T-cell (primary cell): ENCODE measurements at regions not wholly inside any gene's neighbourhood (a gene's known extent, or its start where the extent isn't known, plus 50 kb on each side); places are given as distances from the start of the nearest gene placed in this dataset.

Source experiments
- ATAC-seq, 4 experiments: fragments of 200-7000 bp in 3 of 4; fragments of 150-1000 bp in 1 of 4; cut with Tn5 transposase; replicated peaks in 1 of 4; 1 replicate in 3 of 4; 2 replicates in 1 of 4; pipeline ENCODE4 v1.10.0; 2021; ENCODE audit warnings: moderate library complexity in 3 of 4, mild to moderate bottlenecking in 2 of 4, moderate number of reproducible peaks in 1 of 4
- CTCF ChIA-PET, 2 donors: fragments of 300-600 bp; sonication (Branson Sonifier 250); formaldehyde crosslinking; loops; one replicate each; lab custom pipeline; 2022; ENCODE audit warnings: antibody characterized with exemption in 2 of 2; lab: Charles Lee
- POLR2A ChIA-PET, 2 donors: fragments of 300-600 bp; sonication (Branson Sonifier 250); formaldehyde crosslinking; loops; one replicate each; lab custom pipeline; 2022; ENCODE audit warnings: antibody characterized with exemption in 2 of 2; lab: Charles Lee
- DNase-seq, 35 experiments: peaks; one replicate each; pipeline versions ENCODE4 v3.0.0 to v3.0.0-alpha.2; 2013 to 2023
- H3K27ac ChIP-seq: one replicate; pipeline ENCODE4 v1.5.1; 2013; ENCODE audit warnings: low read length
- H3K27me3 ChIP-seq, 2 experiments: replicated peaks in 1 of 2; 1 replicate in 1 of 2; 2 replicates in 1 of 2; pipeline versions ENCODE4 v1.6.1 to v1.7.0; 2013; ENCODE audit warnings: low read length in 1 of 2, mixed read lengths in 1 of 2; ENCODE audit not compliant: control insufficient read depth in 2 of 2, insufficient read depth in 2 of 2; ENCODE audit errors: extremely low read depth in 1 of 2
- H3K36me3 ChIP-seq, 2 donors: 1 replicate in 1 of 2; 2 replicates in 1 of 2; pipeline versions ENCODE4 v1.6.1 to v1.7.0; 2013; ENCODE audit warnings: low read length in 1 of 2; ENCODE audit not compliant: control insufficient read depth in 2 of 2, insufficient read depth in 1 of 2; ENCODE audit errors: extremely low read depth in 1 of 2
- H3K4me1 ChIP-seq, 2 experiments: 1 replicate in 1 of 2; 2 replicates in 1 of 2; pipeline versions ENCODE4 v1.6.1 to v1.7.0; 2013; ENCODE audit warnings: low read length in 2 of 2, mixed read lengths in 1 of 2; ENCODE audit not compliant: insufficient read depth in 2 of 2, control insufficient read depth in 1 of 2; ENCODE audit errors: extremely low read depth in 1 of 2
- H3K4me3 ChIP-seq, 2 donors: 1 replicate in 1 of 2; 2 replicates in 1 of 2; pipeline versions ENCODE4 v1.5.1 to v1.7.0; 2013; ENCODE audit warnings: mild to moderate bottlenecking in 2 of 2, low read length in 1 of 2, moderate library complexity in 1 of 2; ENCODE audit not compliant: control insufficient read depth in 1 of 2; ENCODE audit errors: extremely low read depth in 1 of 2
- H3K9me3 ChIP-seq: 2 replicates; pipeline ENCODE4 v1.7.0; 2013
- H3K27ac Mint-ChIP-seq, 2 donors: one replicate each; pipeline ENCODE4 v1.8.0; 2020 to 2021; ENCODE audit warnings: mild to moderate bottlenecking in 2 of 2, mixed read lengths in 2 of 2
- H3K27me3 Mint-ChIP-seq, 2 donors: one replicate each; pipeline ENCODE4 v1.8.0; 2021 to 2022; ENCODE audit warnings: mixed read lengths in 2 of 2
- H3K36me3 Mint-ChIP-seq: one replicate; pipeline ENCODE4 v1.8.0; 2021; ENCODE audit warnings: mixed read lengths
- H3K4me1 Mint-ChIP-seq, 3 donors: one replicate each; pipeline ENCODE4 v1.8.0; 2020 to 2022; ENCODE audit warnings: mixed read lengths in 3 of 3, mild to moderate bottlenecking in 1 of 3
- H3K4me3 Mint-ChIP-seq, 3 donors: one replicate each; pipeline ENCODE4 v1.8.0; 2020 to 2022; ENCODE audit warnings: mild to moderate bottlenecking in 3 of 3, mixed read lengths in 3 of 3, moderate library complexity in 3 of 3
- H3K9me3 Mint-ChIP-seq, 3 donors: one replicate each; pipeline ENCODE4 v1.8.0; 2020 to 2022; ENCODE audit warnings: mixed read lengths in 3 of 3
- WGBS: methylation state at CpG from one replicate; pipeline ENCODE4 v1.1.5; 2013; ENCODE audit warnings: missing lambda C conversion rate; ENCODE audit not compliant: insufficient coverage; 5-methylcytosine and 5-hydroxymethylcytosine counted together

- ChIA-PET CTCF (no interaction called here), POLR2A (no interaction called here)
- H3K4me1 Mint-ChIP-seq: no peaks in the 10 kb centered on the region
- H3K27ac Mint-ChIP-seq: no peak overlapping the region
- Histone ChIP-seq H3K36me3 (no peaks in the 10 kb centered on the region), H3K4me1 (no peaks in the 10 kb centered on the region), H3K27me3 (no peaks in the 10 kb centered on the region), H3K9me3 (no peaks in the 10 kb centered on the region), H3K4me3 (no peak overlapping the region), H3K27ac (no peak overlapping the region)
- 51% methylated on average over 3 of the region's 4 CpGs for WGBS
- H3K27me3 Mint-ChIP-seq: no peaks in the 10 kb centered on the region
- H3K36me3 Mint-ChIP-seq: no peaks in the 10 kb centered on the region
- no peak for DNase-seq
- ATAC-seq: no peak
- no peak overlapping the region for H3K4me3 Mint-ChIP-seq
- no peaks in the 10 kb centered on the region for H3K9me3 Mint-ChIP-seq
Observed at GRCh38 chr9:18390393-18390792, 83.6 kb upstream of the ADAMTSL1 start.

DNA sequence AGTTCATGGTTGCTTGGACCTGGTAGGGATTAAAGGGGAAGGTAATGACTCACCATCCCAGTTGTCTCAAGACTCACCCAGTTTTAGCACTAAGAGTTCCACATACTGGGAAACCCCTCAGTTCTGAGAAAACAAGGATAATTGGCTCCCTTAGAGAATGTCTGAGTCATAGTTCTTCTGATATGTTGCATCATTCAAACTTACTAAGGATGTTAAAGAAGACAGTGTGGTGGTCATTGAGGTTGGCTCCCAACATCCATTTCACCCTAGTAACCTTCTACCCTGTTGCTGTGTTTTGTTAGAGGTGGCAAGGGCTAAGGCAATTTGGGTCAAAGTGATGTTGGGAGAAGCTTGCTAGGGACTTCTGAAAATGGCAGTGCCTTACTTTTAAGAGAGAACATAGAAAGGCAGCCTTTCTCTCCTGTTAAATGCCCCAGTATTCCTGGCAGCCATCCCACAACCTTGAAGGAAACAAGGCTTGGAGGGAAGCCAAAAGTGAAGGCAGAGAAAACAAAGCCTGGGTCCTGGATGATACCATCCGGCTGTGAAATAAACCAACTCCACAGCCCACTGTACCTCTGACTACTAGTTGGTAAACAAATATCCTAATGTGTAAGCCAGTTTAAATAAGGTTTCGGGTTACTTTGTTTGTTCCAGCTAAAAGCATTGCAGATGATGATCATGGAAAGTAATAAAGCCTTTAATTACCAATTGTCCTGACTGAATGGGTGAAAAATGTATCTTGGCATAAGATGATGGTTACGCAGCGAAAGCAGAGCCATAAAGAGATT, 80.4 kb upstream of the ADAMTSL1 start:
- H3K27ac ChIP-seq: no peak overlapping the region
- H3K27me3 ChIP-seq: no peaks in the 10 kb centered on the region
- H3K4me1 Mint-ChIP-seq: no peaks in the 10 kb centered on the region
- ATAC-seq (no peak), DNase-seq (no peak)
- ChIA-PET POLR2A (no interaction called here), CTCF (no interaction called here)
- no peak overlapping the region for H3K27ac Mint-ChIP-seq
- no peaks in the 10 kb centered on the region for H3K9me3 ChIP-seq
- no peaks in the 10 kb centered on the region for H3K27me3 Mint-ChIP-seq
- no peaks in the 10 kb centered on the region for H3K36me3 Mint-ChIP-seq
- 40% methylated on average over 1 of the region's 4 CpGs for WGBS
- H3K9me3 Mint-ChIP-seq: no peaks in the 10 kb centered on the region
- no peaks in the 10 kb centered on the region for H3K36me3 ChIP-seq
- H3K4me3 Mint-ChIP-seq: no peak overlapping the region
- H3K4me1 ChIP-seq: no peaks in the 10 kb centered on the region
- H3K4me3 ChIP-seq: no peak overlapping the region

- H3K4me1 Mint-ChIP-seq: no peaks in the 10 kb centered on the region
- H3K4me1 ChIP-seq: no peaks in the 10 kb centered on the region
- ATAC-seq (no peak), DNase-seq (no peak)
- H3K9me3 Mint-ChIP-seq: no peaks in the 10 kb centered on the region
- POLR2A ChIA-PET: interaction anchor here in 1 of 2 donors (0.6 kb wide), 1 partner anchor 10 kb away, joined by 3 read pairs; no protein-coding TSS in a partner anchor
- H3K27ac ChIP-seq: no peak overlapping the region
- no peak overlapping the region for H3K27ac Mint-ChIP-seq
- no peaks in the 10 kb centered on the region for H3K27me3 Mint-ChIP-seq
- 67% methylated on average over 1 of the region's 1 CpG for WGBS
- H3K9me3 ChIP-seq: no peaks in the 10 kb centered on the region
- CTCF ChIA-PET: no interaction called here
- no peak overlapping the region for H3K4me3 ChIP-seq
- no peak overlapping the region for H3K4me3 Mint-ChIP-seq
- H3K36me3 Mint-ChIP-seq: no peaks in the 10 kb centered on the region
- no peaks in the 10 kb centered on the region for H3K27me3 ChIP-seq
- H3K36me3 ChIP-seq: no peaks in the 10 kb centered on the region
Observed at GRCh38 chr9:18394847-18395351, 79.1 kb upstream of the ADAMTSL1 start.

DNA sequence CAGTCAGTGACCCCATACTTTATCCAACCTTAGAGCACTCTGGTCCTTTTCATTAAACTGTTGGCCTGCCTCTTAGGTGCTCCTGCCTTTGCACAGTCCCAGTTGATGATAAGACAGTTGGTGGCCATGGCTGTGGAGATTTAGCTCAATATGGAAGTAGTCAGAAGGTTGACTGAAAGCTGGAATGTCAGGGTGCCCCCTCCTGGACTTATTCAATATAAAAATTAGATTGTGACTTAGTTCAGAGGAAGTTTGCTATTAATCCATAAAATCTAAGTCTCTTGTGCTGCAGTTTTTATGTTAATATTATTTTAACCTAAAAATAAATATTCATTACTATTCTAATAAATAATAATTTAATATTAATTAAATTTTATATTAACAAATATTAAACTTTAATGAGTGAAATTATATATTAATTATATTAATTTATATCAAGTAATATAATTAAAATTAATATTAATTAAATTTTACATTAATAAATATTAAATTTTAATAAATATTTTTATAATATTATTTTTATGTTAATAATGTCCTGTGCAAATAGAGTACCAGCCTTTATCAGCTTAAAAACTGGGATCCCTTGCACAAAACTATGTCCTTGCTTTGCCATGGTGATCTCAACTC, 77.7 kb upstream of the ADAMTSL1 start:
- ATAC-seq: no peak
- H3K27ac Mint-ChIP-seq: no peak overlapping the region
- ChIA-PET CTCF (no interaction called here), POLR2A (no interaction called here)
- no peaks in the 10 kb centered on the region for H3K36me3 Mint-ChIP-seq
- Histone ChIP-seq H3K27ac (no peak overlapping the region), H3K27me3 (no peaks in the 10 kb centered on the region), H3K9me3 (no peaks in the 10 kb centered on the region), H3K4me1 (no peaks in the 10 kb centered on the region), H3K36me3 (no peaks in the 10 kb centered on the region), H3K4me3 (no peak overlapping the region)
- no peak for DNase-seq
- H3K4me1 Mint-ChIP-seq: no peaks in the 10 kb centered on the region
- no peaks in the 10 kb centered on the region for H3K27me3 Mint-ChIP-seq
- no peak overlapping the region for H3K4me3 Mint-ChIP-seq
- H3K9me3 Mint-ChIP-seq: no peaks in the 10 kb centered on the region

- DNase-seq (no peak), ATAC-seq (no peak)
- Mint-ChIP-seq H3K4me3 (no peak overlapping the region), H3K9me3 (peaks cover 0 to under 1% (median 0%) of the 10 kb centered on the region in 3 donors), H3K27me3 (no peaks in the 10 kb centered on the region), H3K27ac (no peak overlapping the region), H3K4me1 (no peaks in the 10 kb centered on the region), H3K36me3 (no peaks in the 10 kb centered on the region)
- WGBS: no CpG with 5 or more reads among the region's 2 CpGs
- ChIA-PET CTCF (no interaction called here), POLR2A (no interaction called here)
- no peaks in the 10 kb centered on the region for H3K4me1 ChIP-seq
- no peaks in the 10 kb centered on the region for H3K9me3 ChIP-seq
- no peaks in the 10 kb centered on the region for H3K36me3 ChIP-seq
- no peak overlapping the region for H3K27ac ChIP-seq
- H3K4me3 ChIP-seq: no peak overlapping the region
- H3K27me3 ChIP-seq: no peaks in the 10 kb centered on the region
Observed at GRCh38 chr9:18397076-18397475, 76.9 kb upstream of the ADAMTSL1 start.

GRCh38 chr9:18398038-18398437, 75.9 kb upstream of the ADAMTSL1 start:
- Histone ChIP-seq H3K36me3 (no peaks in the 10 kb centered on the region), H3K4me3 (no peak overlapping the region), H3K27ac (no peak overlapping the region), H3K4me1 (no peaks in the 10 kb centered on the region), H3K27me3 (no peaks in the 10 kb centered on the region), H3K9me3 (no peaks in the 10 kb centered on the region)
- Mint-ChIP-seq H3K27me3 (no peaks in the 10 kb centered on the region), H3K9me3 (peaks cover 0 to 5% (median 0%) of the 10 kb centered on the region in 3 donors), H3K27ac (no peak overlapping the region), H3K4me3 (no peak overlapping the region), H3K4me1 (no peaks in the 10 kb centered on the region), H3K36me3 (no peaks in the 10 kb centered on the region)
- CTCF ChIA-PET: no interaction called here
- POLR2A ChIA-PET: no interaction called here
- DNase-seq: no peak
- ATAC-seq: no peak
- no CpG with 5 or more reads among the region's 1 CpG for WGBS
